Right lobe of liver (tissue), 4 donors: ENCODE measurements at regions not wholly inside any gene's neighbourhood (a gene's known extent, or its start where the extent isn't known, plus 50 kb on each side); places are given as distances from the start of the nearest gene placed in this dataset.

Experiments used
- CTCF ChIP-seq, 4 donors: fragments of 200-600 bp in 3 of 4; fragments of 450-650 bp in 1 of 4; IDR thresholded peaks; one replicate each; pipeline versions ENCODE4 v1.5.1 to v1.8.0; 2016 to 2022; ENCODE audit warnings: antibody characterized with exemption in 4 of 4, mild to moderate bottlenecking in 2 of 4
- POLR2A ChIP-seq: fragments of 450-650 bp; IDR thresholded peaks from one replicate; pipeline ENCODE4 v1.6.1; 2017; ENCODE audit warnings: antibody characterized with exemption, mild to moderate bottlenecking
- donor health status: DM: no; HTN: no; CAD: no.
- donor health status: DM: no; HTN: no; CAD: no.
- donor health status: DM: no; HTN: yes; CAD: no.

GRCh38 chr1:60821156-60821555, 261.2 kb upstream of the NFIA start:
- TF ChIP-seq CTCF (IDR thresholded peaks at IDR 0.05) (no peak), POLR2A (no peak)
